ENCODE measurements at regions not wholly inside any gene's neighbourhood (a gene's known extent, or its start where the extent isn't known, plus 50 kb on each side); places are given as distances from the start of the nearest gene placed in this dataset.

- DNase-seq (ENCODE audit: low read depth) = no peak
Measured at GRCh38 chr9:134214386-134214765, 50.0 kb upstream of the RNU6ATAC start.

- peak; percentile 26 for DNase-seq (ENCODE audit: low read depth)
Measured at GRCh38 chr9:134214766-134215419, 50.5 kb upstream of the RNU6ATAC start.

- no peak for DNase-seq (ENCODE audit: low read depth)
Measured at GRCh38 chr9:134215420-134215698, 51.0 kb upstream of the RNU6ATAC start.

GRCh38 chr9:134215699-134216448, 51.5 kb upstream of the RNU6ATAC start:
- peak; percentile 85 for DNase-seq (ENCODE audit: low read depth)

GRCh38 chr9:134216449-134216951, 52.1 kb upstream of the RNU6ATAC start:
- no peak for DNase-seq (ENCODE audit: low read depth)

GRCh38 chr9:134216961-134217360, 52.6 kb upstream of the RNU6ATAC start:
- no peak for DNase-seq (ENCODE audit: low read depth)

GRCh38 chr9:134217431-134218210, 53.3 kb upstream of the RNU6ATAC start:
- peak; percentile 19 for DNase-seq (ENCODE audit: low read depth)

GRCh38 chr9:134218230-134218629, 53.9 kb upstream of the RNU6ATAC start:
- DNase-seq (ENCODE audit: low read depth) = no peak

- no peak for DNase-seq (ENCODE audit: low read depth)
Measured at GRCh38 chr9:134219646-134220060, 55.3 kb upstream of the RNU6ATAC start.

GRCh38 chr9:134220311-134220710, 55.9 kb upstream of the RNU6ATAC start:
- no peak for DNase-seq (ENCODE audit: low read depth)

- no peak for DNase-seq (ENCODE audit: low read depth)
Measured at GRCh38 chr9:134221273-134222017, 57.1 kb upstream of the RNU6ATAC start.

- no peak for DNase-seq (ENCODE audit: low read depth)
Measured at GRCh38 chr9:134222018-134222573, 57.7 kb upstream of the RNU6ATAC start.

GRCh38 chr9:134223091-134223490, 58.7 kb upstream of the RNU6ATAC start:
- DNase-seq (ENCODE audit: low read depth) = peak; percentile 34

GRCh38 chr9:134223591-134224122, 59.3 kb upstream of the RNU6ATAC start:
- no peak for DNase-seq (ENCODE audit: low read depth)

- no peak for DNase-seq (ENCODE audit: low read depth)
Measured at GRCh38 chr9:134224127-134224526, 59.8 kb upstream of the RNU6ATAC start.

GRCh38 chr9:134224567-134225093, 60.3 kb upstream of the RNU6ATAC start:
- no peak for DNase-seq (ENCODE audit: low read depth)

- DNase-seq (ENCODE audit: low read depth) = no peak
Measured at GRCh38 chr9:134225186-134225585, 60.8 kb upstream of the RNU6ATAC start.

GRCh38 chr9:134225816-134226215, 61.5 kb upstream of the RNU6ATAC start:
- no peak for DNase-seq (ENCODE audit: low read depth)

GRCh38 chr9:134226221-134226930, 62.0 kb upstream of the RNU6ATAC start:
- peak; percentile 75 for DNase-seq (ENCODE audit: low read depth)

Data from EH (cell line).